SK-N-SH treated with all-trans-retinoic acid at 6 μM for 48 hours (cell line): ENCODE measurements at regions not wholly inside any gene's neighbourhood (a gene's known extent, or its start where the extent isn't known, plus 50 kb on each side); places are given as distances from the start of the nearest gene placed in this dataset.

Experiments
- ATAC-seq: fragments of 200-7000 bp; cut with Tn5 transposase; 3 replicates; pipeline ENCODE4 v1.9.1; 2020; ENCODE audit warnings: mild to moderate bottlenecking, moderate library complexity
- ARNTL ChIP-seq: fragments of 450-650 bp; formaldehyde crosslinking; IDR thresholded peaks from 2 replicates; pipeline ENCODE4 v1.5.0; 2020; ENCODE audit warnings: low read depth, mild to moderate bottlenecking, moderate library complexity, borderline replicate concordance
- BACH2 ChIP-seq: fragments of 250-450 bp; sonication (Bioruptor Pico); IDR thresholded peaks from 2 replicates; pipeline ENCODE4 v1.9.0; 2021; ENCODE audit warnings: mild to moderate bottlenecking, borderline replicate concordance
- CSDC2 ChIP-seq: fragments of 250-450 bp; sonication (Bioruptor Pico); IDR thresholded peaks from 2 replicates; pipeline ENCODE4 v1.5.0; 2020; ENCODE audit warnings: mild to moderate bottlenecking, moderate library complexity
- ESRRG ChIP-seq: fragments of 250-450 bp; sonication (Bioruptor Pico); IDR thresholded peaks from 2 replicates; pipeline ENCODE4 v1.6.1; 2021; ENCODE audit warnings: mild to moderate bottlenecking
- GLIS3 ChIP-seq: fragments of 250-450 bp; sonication (Bioruptor Pico); IDR thresholded peaks from 2 replicates; pipeline ENCODE4 v1.5.0; 2020; ENCODE audit warnings: mild to moderate bottlenecking, moderate library complexity
- ISL1 ChIP-seq: fragments of 250-450 bp; sonication (Bioruptor Pico); IDR thresholded peaks from 2 replicates; pipeline ENCODE4 v2.1.2; 2022; ENCODE audit warnings: mild to moderate bottlenecking, moderate library complexity
- OSR1 ChIP-seq: fragments of 250-450 bp; sonication (Bioruptor Pico); IDR thresholded peaks from 2 replicates; pipeline ENCODE4 v1.8.0; 2022; ENCODE audit warnings: moderate library complexity, mild to moderate bottlenecking, inconsistent platforms
- PPARA ChIP-seq: fragments of 250-450 bp; sonication (Bioruptor Pico); IDR thresholded peaks from 2 replicates; pipeline ENCODE4 v1.5.0; 2020; ENCODE audit warnings: mild to moderate bottlenecking, borderline replicate concordance
- RARB ChIP-seq: fragments of 250-450 bp; sonication (Bioruptor Pico); IDR thresholded peaks from 2 replicates; pipeline ENCODE4 v1.8.0; 2021; ENCODE audit warnings: mild to moderate bottlenecking, moderate library complexity
- SNAI2 ChIP-seq: fragments of 250-450 bp; sonication (Bioruptor Pico); IDR thresholded peaks from 2 replicates; pipeline ENCODE4 v1.5.0; 2020; ENCODE audit warnings: mild to moderate bottlenecking, moderate library complexity
- TCF4 ChIP-seq: fragments of 250-450 bp; sonication (Bioruptor Pico); IDR thresholded peaks from 2 replicates; pipeline ENCODE4 v1.8.0; 2021; ENCODE audit warnings: mild to moderate bottlenecking, moderate library complexity, borderline replicate concordance
- TOX ChIP-seq: fragments of 250-450 bp; sonication (Bioruptor Pico); IDR thresholded peaks from 2 replicates; pipeline ENCODE4 v1.8.0; 2021; ENCODE audit warnings: mild to moderate bottlenecking, moderate library complexity, borderline replicate concordance
- ZFP3 ChIP-seq: fragments of 250-450 bp; sonication (Bioruptor Pico); IDR thresholded peaks from 2 replicates; pipeline ENCODE4 v1.5.0; 2020; ENCODE audit warnings: mild to moderate bottlenecking, moderate library complexity
- ZFP30 ChIP-seq: fragments of 450-650 bp; formaldehyde crosslinking; IDR thresholded peaks from 2 replicates; pipeline ENCODE4 v1.5.0; 2022; ENCODE audit warnings: mild to moderate bottlenecking, moderate library complexity
- ZNF565 ChIP-seq: fragments of 450-650 bp; formaldehyde crosslinking; conservative IDR thresholded peaks from 2 replicates; pipeline ENCODE4 v1.5.0; 2020; ENCODE audit warnings: low read depth, mild to moderate bottlenecking, moderate library complexity
- ZNF70 ChIP-seq: fragments of 450-650 bp; formaldehyde crosslinking; IDR thresholded peaks from 2 replicates; pipeline ENCODE4 v1.5.0; 2020; ENCODE audit warnings: mild to moderate bottlenecking, moderate library complexity
- ZNF8 ChIP-seq: fragments of 450-650 bp; formaldehyde crosslinking; IDR thresholded peaks from 2 replicates; pipeline ENCODE4 v1.5.0; 2020; ENCODE audit warnings: mild to moderate bottlenecking, moderate library complexity
- TF ChIP-seq, protein P1 (sequence below): fragments of 250-450 bp; sonication (Bioruptor Pico); IDR thresholded peaks from 2 replicates; pipeline ENCODE4 v1.5.1; 2020; ENCODE audit warnings: low read depth, mild to moderate bottlenecking, moderate library complexity
- TF ChIP-seq, protein P2 (sequence below): fragments of 250-450 bp; sonication (Bioruptor Pico); IDR thresholded peaks from 2 replicates; pipeline ENCODE4 v1.8.0; 2021; ENCODE audit warnings: low read depth, mild to moderate bottlenecking, moderate library complexity, borderline replicate concordance
- TF ChIP-seq, protein P3 (sequence below): fragments of 250-450 bp; sonication (Bioruptor Pico); IDR thresholded peaks from 2 replicates; pipeline ENCODE4 v1.5.0; 2020; ENCODE audit warnings: mild to moderate bottlenecking, moderate library complexity
- TF ChIP-seq, protein P4 (sequence below): fragments of 250-450 bp; sonication (Bioruptor Pico); IDR thresholded peaks from 2 replicates; pipeline ENCODE4 v1.8.0; 2020; ENCODE audit warnings: mild to moderate bottlenecking, moderate library complexity, borderline replicate concordance

DNA sequence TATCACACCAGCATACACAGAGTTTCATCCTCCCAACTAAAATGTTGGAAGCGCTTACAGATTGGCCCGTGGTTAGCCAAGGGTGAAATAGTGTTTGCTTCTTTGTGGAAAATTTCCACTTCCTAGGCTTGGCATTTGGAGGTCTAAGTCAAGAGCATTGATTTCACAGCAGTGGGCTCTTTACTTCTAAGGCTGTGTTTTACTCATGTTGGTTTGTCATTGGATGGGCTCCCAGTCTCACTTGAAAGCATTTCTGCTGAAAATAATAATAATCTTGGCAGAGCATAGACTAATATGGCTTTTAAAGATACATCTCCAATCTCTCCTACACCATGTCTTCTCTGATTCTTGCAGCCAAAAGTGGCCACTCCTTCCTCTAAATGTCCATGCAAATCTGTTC, 82.9 kb downstream of the DYNAP start (continued):
- TF ChIP-seq, protein P1, sequence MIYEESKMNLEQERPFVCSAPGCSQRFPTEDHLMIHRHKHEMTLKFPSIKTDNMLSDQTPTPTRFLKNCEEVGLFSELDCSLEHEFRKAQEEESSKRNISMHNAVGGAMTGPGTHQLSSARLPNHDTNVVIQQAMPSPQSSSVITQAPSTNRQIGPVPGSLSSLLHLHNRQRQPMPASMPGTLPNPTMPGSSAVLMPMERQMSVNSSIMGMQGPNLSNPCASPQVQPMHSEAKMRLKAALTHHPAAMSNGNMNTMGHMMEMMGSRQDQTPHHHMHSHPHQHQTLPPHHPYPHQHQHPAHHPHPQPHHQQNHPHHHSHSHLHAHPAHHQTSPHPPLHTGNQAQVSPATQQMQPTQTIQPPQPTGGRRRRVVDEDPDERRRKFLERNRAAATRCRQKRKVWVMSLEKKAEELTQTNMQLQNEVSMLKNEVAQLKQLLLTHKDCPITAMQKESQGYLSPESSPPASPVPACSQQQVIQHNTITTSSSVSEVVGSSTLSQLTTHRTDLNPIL: no peak
- no peak for TF ChIP-seq TCF4 (CRISPR knock-in tag)

DNA sequence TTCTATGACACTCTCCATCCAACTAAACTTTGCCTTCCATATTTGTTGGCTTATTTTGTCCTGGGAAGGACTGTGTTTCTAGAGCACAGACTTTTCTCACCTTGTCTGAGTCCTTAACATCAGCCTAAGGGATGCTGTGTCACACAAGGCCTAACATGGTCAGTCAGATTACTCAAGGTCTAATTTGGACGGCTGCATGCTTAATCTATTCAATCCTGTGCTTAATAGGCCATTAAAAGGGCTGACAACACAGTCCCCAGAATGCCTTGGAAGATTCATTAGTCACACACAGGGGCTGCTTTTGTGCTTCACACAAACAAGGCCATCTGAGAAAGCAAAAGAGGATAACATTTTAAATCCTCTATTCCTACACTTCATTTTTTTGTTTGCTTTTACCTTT, 84.0 kb downstream of the DYNAP start:
- no peak for ATAC-seq
- no peak for TF ChIP-seq SNAI2 (CRISPR knock-in tag)
- TF ChIP-seq GLIS3 (CRISPR knock-in tag): no peak
- TF ChIP-seq TOX (CRISPR knock-in tag): no peak
- no peak for TF ChIP-seq ISL1 (CRISPR knock-in tag)
- no peak for TF ChIP-seq ARNTL (CRISPR knock-in tag)
- no peak for TF ChIP-seq ZNF8 (CRISPR knock-in tag)
- TF ChIP-seq, protein P1: no peak
- TF ChIP-seq, protein P2, sequence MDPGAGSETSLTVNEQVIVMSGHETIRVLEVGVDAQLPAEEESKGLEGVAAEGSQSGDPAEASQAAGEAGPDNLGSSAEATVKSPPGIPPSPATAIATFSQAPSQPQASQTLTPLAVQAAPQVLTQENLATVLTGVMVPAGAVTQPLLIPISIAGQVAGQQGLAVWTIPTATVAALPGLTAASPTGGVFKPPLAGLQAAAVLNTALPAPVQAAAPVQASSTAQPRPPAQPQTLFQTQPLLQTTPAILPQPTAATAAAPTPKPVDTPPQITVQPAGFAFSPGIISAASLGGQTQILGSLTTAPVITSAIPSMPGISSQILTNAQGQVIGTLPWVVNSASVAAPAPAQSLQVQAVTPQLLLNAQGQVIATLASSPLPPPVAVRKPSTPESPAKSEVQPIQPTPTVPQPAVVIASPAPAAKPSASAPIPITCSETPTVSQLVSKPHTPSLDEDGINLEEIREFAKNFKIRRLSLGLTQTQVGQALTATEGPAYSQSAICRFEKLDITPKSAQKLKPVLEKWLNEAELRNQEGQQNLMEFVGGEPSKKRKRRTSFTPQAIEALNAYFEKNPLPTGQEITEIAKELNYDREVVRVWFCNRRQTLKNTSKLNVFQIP: no peak
- no peak for TF ChIP-seq RARB (CRISPR knock-in tag)
- no peak for TF ChIP-seq BACH2 (CRISPR knock-in tag)
- TF ChIP-seq, protein P3, sequence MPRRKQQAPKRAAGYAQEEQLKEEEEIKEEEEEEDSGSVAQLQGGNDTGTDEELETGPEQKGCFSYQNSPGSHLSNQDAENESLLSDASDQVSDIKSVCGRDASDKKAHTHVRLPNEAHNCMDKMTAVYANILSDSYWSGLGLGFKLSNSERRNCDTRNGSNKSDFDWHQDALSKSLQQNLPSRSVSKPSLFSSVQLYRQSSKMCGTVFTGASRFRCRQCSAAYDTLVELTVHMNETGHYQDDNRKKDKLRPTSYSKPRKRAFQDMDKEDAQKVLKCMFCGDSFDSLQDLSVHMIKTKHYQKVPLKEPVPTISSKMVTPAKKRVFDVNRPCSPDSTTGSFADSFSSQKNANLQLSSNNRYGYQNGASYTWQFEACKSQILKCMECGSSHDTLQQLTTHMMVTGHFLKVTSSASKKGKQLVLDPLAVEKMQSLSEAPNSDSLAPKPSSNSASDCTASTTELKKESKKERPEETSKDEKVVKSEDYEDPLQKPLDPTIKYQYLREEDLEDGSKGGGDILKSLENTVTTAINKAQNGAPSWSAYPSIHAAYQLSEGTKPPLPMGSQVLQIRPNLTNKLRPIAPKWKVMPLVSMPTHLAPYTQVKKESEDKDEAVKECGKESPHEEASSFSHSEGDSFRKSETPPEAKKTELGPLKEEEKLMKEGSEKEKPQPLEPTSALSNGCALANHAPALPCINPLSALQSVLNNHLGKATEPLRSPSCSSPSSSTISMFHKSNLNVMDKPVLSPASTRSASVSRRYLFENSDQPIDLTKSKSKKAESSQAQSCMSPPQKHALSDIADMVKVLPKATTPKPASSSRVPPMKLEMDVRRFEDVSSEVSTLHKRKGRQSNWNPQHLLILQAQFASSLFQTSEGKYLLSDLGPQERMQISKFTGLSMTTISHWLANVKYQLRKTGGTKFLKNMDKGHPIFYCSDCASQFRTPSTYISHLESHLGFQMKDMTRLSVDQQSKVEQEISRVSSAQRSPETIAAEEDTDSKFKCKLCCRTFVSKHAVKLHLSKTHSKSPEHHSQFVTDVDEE (CRISPR knock-in tag): no peak
- no peak for TF ChIP-seq CSDC2 (CRISPR knock-in tag)
- TF ChIP-seq ZNF70 (CRISPR knock-in tag): no peak
- TF ChIP-seq ZNF565 (CRISPR knock-in tag): no peak
- TF ChIP-seq PPARA: no peak
- TF ChIP-seq ESRRG: no peak
- TF ChIP-seq, protein P4, sequence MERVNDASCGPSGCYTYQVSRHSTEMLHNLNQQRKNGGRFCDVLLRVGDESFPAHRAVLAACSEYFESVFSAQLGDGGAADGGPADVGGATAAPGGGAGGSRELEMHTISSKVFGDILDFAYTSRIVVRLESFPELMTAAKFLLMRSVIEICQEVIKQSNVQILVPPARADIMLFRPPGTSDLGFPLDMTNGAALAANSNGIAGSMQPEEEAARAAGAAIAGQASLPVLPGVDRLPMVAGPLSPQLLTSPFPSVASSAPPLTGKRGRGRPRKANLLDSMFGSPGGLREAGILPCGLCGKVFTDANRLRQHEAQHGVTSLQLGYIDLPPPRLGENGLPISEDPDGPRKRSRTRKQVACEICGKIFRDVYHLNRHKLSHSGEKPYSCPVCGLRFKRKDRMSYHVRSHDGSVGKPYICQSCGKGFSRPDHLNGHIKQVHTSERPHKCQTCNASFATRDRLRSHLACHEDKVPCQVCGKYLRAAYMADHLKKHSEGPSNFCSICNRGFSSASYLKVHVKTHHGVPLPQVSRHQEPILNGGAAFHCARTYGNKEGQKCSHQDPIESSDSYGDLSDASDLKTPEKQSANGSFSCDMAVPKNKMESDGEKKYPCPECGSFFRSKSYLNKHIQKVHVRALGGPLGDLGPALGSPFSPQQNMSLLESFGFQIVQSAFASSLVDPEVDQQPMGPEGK: no peak

DNA sequence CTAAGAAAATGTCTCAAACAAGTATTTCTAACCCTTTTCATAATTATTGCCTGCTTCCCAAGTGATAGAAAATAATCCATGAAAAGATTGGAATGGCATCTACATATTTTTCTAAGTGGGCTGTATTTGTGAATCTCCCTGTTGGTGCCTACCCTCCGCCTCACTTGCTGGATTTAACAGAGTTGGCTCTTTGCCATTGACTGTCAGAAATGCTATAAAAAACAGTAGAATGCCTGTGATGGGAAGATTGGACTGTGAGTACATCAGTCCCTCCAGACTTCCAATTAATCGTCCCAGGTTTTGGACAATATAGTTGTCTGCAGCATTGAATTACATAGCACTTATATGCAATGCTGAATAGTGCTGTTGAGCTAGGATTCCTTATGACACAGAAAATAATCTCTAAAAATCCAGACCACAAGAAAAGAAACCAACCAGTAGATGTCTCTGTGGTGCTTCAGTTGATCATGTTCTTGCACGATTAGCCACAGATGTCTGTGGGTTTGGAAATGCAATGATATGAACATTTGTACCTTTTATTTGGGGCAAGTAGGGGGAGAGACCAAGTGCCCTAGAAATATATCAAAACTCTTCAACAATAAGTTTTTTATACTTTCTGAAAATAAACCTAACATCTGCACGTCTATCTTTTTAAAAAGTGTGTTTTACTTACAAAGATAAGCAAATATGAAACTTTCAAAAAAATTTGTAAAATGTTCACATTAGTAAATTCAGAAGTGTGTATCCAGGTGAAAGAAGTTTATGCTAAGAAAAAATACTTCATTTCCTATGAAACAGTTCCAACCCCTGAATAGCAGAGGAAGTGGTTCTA, 88.5 kb downstream of the DYNAP start:
- TF ChIP-seq ESRRG (no peak), ZNF70 (CRISPR knock-in tag) (peak; percentile 57; the same call in 1 of the 2 replicates)
- ATAC-seq: peak; percentile 99

DNA sequence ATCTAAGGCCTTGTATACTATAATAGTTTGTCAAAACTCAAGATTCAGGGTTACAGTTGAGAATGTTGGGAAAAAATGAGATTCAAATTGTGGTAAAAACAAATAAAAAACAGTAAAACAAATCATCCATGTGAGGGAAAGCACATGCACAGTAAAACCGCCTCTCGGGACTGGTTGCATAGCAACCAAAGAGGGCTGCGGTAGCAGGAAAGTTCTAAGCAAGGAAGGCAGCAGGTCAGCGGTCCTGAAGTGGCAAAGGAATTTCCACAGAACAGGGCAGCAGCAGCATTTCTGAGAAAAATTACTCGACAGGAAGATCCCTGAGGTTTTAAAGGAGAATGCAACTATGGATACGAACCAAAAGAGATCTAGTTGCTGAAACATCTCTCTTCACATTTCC, 93.7 kb downstream of the DYNAP start:
- no peak for TF ChIP-seq GLIS3 (CRISPR knock-in tag)
- TF ChIP-seq TOX (CRISPR knock-in tag): no peak
- no peak for TF ChIP-seq ZNF70 (CRISPR knock-in tag)
- TF ChIP-seq RARB (CRISPR knock-in tag): no peak
- no peak for TF ChIP-seq ZFP3 (CRISPR knock-in tag)
- no peak for TF ChIP-seq ZFP30 (CRISPR knock-in tag)
- no peak for TF ChIP-seq TCF4 (CRISPR knock-in tag)
- TF ChIP-seq ZNF8 (CRISPR knock-in tag): no peak
- TF ChIP-seq, protein P3 (CRISPR knock-in tag): no peak
- TF ChIP-seq OSR1: no peak
- TF ChIP-seq, all 23 proteins: peak for 0
- no peak for ATAC-seq
